Fibroblast of the aortic adventitia (primary cell): ENCODE measurements at regions not wholly inside any gene's neighbourhood (a gene's known extent, or its start where the extent isn't known, plus 50 kb on each side); places are given as distances from the start of the nearest gene placed in this dataset.
A peak's percentile ranks its signal among the peaks of the same experiment; 100 is the strongest.

Experiments used
- DNase-seq: peaks from one replicate; pipeline ENCODE4 v3.0.0-alpha.2; 2010; ENCODE audit warnings: low read depth
- H3K4me3 ChIP-seq: 2 replicates; pipeline ENCODE4 v1.5.1; 2011; ENCODE audit warnings: low read depth, mild to moderate bottlenecking, control low read depth, low read length, moderate library complexity
- TF ChIP-seq, protein P1 (sequence below): IDR thresholded peaks from 2 replicates; pipeline ENCODE4 v1.5.1; 2011; ENCODE audit warnings: mild to moderate bottlenecking, low read length, control low read depth, inconsistent platforms; ENCODE audit not compliant: insufficient read depth

DNA sequence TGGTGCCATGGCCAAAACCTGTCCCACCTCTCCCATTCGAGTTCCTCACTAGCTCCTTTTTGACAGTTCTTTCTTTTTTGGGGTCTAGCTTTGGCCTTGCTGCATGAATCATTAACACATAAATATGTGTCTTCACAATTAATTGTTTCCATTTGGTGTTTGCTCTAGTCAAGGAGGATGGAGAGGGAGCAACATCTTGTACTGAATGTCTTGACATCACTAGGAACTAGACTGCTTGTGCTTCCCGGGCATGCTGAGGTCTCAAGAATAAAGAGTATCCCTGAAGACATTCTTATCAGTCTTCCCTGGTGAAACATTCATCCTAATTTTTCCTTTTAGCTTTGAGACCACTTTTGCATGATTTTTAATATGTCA lies 77.0 kb upstream of the ESR1 start:
- no peak for DNase-seq
- no peak overlapping the region for H3K4me3 ChIP-seq
- TF ChIP-seq, protein P1, sequence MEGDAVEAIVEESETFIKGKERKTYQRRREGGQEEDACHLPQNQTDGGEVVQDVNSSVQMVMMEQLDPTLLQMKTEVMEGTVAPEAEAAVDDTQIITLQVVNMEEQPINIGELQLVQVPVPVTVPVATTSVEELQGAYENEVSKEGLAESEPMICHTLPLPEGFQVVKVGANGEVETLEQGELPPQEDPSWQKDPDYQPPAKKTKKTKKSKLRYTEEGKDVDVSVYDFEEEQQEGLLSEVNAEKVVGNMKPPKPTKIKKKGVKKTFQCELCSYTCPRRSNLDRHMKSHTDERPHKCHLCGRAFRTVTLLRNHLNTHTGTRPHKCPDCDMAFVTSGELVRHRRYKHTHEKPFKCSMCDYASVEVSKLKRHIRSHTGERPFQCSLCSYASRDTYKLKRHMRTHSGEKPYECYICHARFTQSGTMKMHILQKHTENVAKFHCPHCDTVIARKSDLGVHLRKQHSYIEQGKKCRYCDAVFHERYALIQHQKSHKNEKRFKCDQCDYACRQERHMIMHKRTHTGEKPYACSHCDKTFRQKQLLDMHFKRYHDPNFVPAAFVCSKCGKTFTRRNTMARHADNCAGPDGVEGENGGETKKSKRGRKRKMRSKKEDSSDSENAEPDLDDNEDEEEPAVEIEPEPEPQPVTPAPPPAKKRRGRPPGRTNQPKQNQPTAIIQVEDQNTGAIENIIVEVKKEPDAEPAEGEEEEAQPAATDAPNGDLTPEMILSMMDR: no peak

DNA sequence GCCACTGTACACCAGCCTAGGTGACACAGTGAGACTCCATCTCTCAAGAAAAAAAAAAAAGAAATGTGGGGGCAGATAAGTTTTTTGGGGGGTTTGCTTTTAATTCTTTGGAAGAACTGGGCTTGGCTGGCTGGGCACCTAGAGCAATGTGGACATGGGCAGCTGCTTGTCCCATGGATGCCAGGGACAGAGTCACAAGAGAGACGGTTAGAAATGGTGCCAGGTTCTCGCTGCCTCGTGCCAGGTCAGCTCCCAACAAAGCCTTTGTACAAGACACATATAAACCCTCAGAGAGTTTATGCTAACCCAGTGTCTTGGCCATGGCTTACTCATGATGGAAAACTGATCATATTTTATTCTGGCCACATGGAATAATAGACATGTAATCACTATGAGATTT lies 76.2 kb upstream of the ESR1 start:
- TF ChIP-seq, protein P1: no peak
- no peak overlapping the region for H3K4me3 ChIP-seq
- no peak for DNase-seq

DNA sequence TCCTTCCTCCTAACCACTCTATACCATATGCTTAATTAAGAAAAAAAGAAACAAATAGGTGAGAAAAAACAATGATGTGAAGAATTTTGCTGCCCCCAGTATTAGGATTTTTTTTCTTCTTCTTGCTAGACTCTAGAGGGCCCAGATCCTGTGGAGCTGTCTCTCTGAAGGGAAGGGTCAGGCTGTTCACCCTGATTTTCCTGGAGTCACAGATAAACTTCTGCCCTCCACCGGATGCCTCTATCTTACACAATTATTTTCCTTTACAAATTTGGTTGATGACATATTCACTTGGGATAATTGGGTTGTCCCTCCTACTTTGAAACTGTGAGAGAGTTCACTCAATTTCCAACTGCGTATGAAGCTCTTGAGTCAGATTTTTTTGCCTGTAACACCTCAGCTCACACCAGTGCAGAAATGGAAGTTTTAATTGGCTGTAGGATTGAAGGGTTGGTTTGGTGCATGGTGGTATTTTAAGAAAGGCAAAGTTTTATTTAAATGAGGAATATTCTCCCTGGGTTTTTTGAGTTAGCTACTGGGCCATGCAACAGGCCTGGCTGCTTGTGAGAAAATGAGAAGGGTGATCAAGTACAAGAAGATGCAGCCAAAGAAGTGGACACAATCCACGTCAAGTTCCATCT lies 73.7 kb upstream of the ESR1 start:
- H3K4me3 ChIP-seq: no peak overlapping the region

DNA sequence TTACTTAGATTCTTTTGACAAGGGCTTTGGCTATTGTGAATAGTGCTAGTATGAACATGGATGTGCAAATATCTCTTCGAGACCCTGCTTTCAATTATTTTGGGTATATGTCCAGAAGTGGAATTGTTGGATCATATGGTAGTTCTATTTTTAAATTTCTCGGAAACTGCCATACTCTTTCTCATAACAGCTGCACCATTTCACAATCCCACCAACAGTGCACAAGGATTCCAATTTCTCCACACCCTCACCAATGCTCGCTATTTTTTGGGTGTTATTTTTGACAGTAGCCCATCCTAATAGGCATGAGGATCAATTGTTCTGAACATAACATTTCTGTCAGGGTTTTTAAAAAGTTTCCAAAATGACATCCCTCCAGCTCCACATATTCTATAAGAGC lies 69.2 kb upstream of the ESR1 start:
- no peak overlapping the region for H3K4me3 ChIP-seq
- TF ChIP-seq, protein P1: no peak
- DNase-seq: peak; percentile 34

More for the DNA sequence above, 73.7 kb upstream of the ESR1 start:
- no peak for DNase-seq
- TF ChIP-seq, protein P1: no peak

DNA sequence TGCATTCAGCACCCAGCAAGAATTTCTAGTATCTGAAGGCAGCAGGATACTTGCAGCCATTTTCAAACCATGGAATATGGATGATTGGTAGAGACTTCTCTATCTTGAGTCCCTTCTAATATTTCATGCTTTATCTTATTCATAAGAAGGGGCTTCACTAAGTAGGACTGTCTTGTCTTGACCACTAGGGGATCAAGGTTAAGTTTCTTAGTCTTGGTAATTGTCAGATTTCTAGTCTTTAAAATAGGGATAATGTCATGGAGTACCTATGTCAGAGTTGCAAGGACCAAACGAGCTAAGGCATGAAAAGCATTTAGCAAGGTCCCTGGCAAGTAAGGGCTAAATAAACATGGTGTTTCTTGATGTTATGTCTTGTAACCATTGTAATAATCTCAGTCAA lies 68.5 kb upstream of the ESR1 start:
- no peak overlapping the region for H3K4me3 ChIP-seq
- no peak for DNase-seq
- TF ChIP-seq, protein P1: no peak

DNA sequence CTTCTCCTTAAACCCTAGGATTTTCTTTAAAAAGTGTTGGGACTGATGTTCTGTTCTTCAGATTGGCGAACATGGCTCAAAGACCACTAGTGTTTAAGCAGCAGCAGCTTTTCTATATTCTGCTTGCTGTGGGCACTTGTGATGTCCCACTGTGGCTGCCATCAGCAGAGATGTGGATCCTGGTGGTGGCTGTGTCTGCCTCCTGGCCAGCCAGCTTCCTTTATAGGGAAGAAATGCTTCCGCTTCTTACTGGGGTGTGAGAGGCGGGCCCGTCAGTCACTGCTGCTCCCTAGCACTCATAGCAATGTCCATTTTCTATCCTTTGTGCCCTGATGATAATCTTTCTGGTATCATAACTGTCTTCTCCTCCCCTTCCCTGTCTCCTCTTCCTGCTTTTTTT lies 66.7 kb upstream of the ESR1 start:
- DNase-seq: no peak
- no peak overlapping the region for H3K4me3 ChIP-seq
- TF ChIP-seq, protein P1: no peak

DNA sequence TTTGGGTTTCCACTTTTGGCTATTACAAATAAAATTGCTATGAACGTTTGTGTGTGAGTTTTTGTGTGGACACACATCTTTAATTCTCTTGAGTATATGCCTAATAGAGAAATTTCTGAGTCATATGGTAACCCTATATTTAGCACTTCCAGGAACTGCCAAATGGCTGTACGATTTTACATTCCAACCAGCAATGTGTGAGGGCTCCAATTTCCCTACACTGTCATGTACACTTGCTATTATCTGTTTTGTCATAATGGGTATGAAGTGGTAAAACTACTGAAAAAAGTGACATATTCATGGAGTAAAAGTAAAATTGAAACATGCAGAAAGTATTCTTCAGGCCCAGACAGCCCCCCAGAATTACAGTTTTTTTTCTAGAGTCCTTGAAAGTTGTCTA lies 59.6 kb upstream of the ESR1 start:
- peak; percentile 59 for DNase-seq

More for the DNA sequence above, 59.6 kb upstream of the ESR1 start:
- TF ChIP-seq, protein P1: no peak
- H3K4me3 ChIP-seq: no peak overlapping the region
